Fibroblast of the aortic adventitia (primary cell): ENCODE measurements at regions not wholly inside any gene's neighbourhood (a gene's known extent, or its start where the extent isn't known, plus 50 kb on each side); places are given as distances from the start of the nearest gene placed in this dataset.
"Not testable (repeated sequence)": the region's sequence is repeated elsewhere in the genome, so short reads cannot be mapped to it uniquely, and the experiment has no call there.

Source experiments
- DNase-seq: peaks from one replicate; pipeline ENCODE4 v3.0.0-alpha.2; 2010; ENCODE audit warnings: low read depth
- H3K4me3 ChIP-seq: 2 replicates; pipeline ENCODE4 v1.5.1; 2011; ENCODE audit warnings: low read depth, mild to moderate bottlenecking, control low read depth, low read length, moderate library complexity
- CTCF ChIP-seq: IDR thresholded peaks from 2 replicates; pipeline ENCODE4 v1.5.1; 2011; ENCODE audit warnings: mild to moderate bottlenecking, low read length, control low read depth, inconsistent platforms; ENCODE audit not compliant: insufficient read depth

GRCh38 chr7:67637023-67637358 is 640.4 kb downstream of the TYW1 start:
- TF ChIP-seq CTCF = no peak
- DNase-seq = no peak
- H3K4me3 ChIP-seq = no peak overlapping the region

- not testable (repeated sequence) for H3K4me3 ChIP-seq, DNase-seq
Measured at GRCh38 chr7:67642542-67642941, 645.9 kb downstream of the TYW1 start.

DNA sequence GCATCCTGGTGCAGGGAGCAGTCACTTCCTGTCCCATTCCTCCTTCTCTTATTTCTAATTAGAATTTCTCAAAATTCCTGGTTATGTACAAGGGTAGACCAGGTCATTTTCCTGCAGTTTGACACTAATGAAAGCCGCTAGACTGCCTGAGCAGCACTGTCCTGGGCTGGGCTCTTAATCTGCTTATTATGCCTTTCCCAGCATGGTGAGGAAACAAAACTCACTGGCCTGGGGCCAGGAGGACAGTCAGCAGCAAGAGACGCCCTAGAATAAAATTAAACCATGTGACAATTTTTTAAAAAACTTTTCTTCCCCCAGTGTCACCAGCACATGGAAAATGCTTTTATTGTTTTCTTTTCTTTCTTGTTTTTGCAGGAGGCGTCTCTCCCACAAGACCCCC is 647.5 kb downstream of the TYW1 start:
- no peak overlapping the region for H3K4me3 ChIP-seq
- no peak for DNase-seq
- no peak for TF ChIP-seq CTCF

- no peak for DNase-seq
- no peak for TF ChIP-seq CTCF
- H3K4me3 ChIP-seq = no peak overlapping the region
Measured at GRCh38 chr7:67652937-67653336, 656.3 kb downstream of the TYW1 start.

- no peak for TF ChIP-seq CTCF
- no peak overlapping the region for H3K4me3 ChIP-seq
- no peak for DNase-seq
Measured at GRCh38 chr7:67653856-67654454, 657.3 kb downstream of the TYW1 start.

DNA sequence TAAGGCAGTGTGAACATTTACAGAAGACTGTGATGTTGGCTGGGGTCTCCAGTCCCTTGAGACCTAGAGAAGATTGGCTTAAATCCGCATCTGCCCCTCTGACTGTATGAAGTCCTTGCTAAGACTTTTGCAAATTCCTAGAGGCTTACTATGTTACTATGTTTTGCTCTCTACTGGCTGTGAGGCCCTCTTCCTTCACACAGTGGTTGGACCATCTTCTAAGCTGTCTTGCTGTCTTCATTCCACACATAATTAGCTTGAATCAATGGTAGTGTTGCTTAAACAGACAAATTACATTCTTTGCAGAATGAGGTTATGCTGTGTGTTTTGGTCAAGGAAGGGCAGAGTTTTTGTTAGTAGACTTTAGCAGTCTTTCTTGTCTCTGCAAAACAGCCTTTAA is 658.0 kb downstream of the TYW1 start:
- no peak overlapping the region for H3K4me3 ChIP-seq
- DNase-seq = no peak
- no peak for TF ChIP-seq CTCF

DNA sequence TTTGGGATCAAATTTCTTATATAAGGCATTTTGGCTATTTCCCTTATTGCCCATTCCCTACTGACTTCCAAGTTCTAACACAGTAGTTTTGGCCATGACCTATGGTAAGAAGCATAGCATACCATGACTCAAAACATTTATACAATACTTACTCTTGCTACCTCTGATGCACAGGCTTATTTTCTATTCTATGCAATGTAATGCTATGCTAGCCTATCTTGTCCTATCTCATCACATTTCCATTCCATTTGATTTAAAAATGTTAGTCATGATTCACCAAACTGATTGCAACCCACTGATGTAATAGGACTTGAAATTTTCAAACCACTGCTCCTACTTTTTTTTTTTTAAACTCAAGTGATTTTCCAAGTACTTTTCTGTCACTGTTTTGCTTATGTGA is 658.5 kb downstream of the TYW1 start:
- no peak for DNase-seq
- H3K4me3 ChIP-seq = no peak overlapping the region
- no peak for TF ChIP-seq CTCF
